ENCODE measurements at regions not wholly inside any gene's neighbourhood (a gene's known extent, or its start where the extent isn't known, plus 50 kb on each side); places are given as distances from the start of the nearest gene placed in this dataset.
A peak's percentile ranks its signal among the peaks of the same experiment; 100 is the strongest.

- H3K4me3 ChIP-seq (ENCODE audit: low read depth, low read length), result no peak overlapping the region
- TF ChIP-seq CTCF (IDR thresholded peaks at IDR 0.05; ENCODE audit: insufficient read depth, low read depth, low read length), result no peak
- peak; percentile 75 for DNase-seq (ENCODE audit: low read depth)
These were observed 241.6 kb upstream of the SALL1 start for GRCh38 chr16:51392521-51393187.

- TF ChIP-seq CTCF (IDR thresholded peaks at IDR 0.05; ENCODE audit: insufficient read depth, low read depth, low read length), result no peak
- no peak for DNase-seq (ENCODE audit: low read depth)
- H3K4me3 ChIP-seq (ENCODE audit: low read depth, low read length), result no peak overlapping the region
These were observed 240.9 kb upstream of the SALL1 start for GRCh38 chr16:51391798-51392511.

GRCh38 chr16:51390877-51391276 lies 239.8 kb upstream of the SALL1 start:
- no peak for TF ChIP-seq CTCF (IDR thresholded peaks at IDR 0.05; ENCODE audit: insufficient read depth, low read depth, low read length)
- H3K4me3 ChIP-seq (ENCODE audit: low read depth, low read length), result no peak overlapping the region
- no peak for DNase-seq (ENCODE audit: low read depth)

GRCh38 chr16:51389881-51390280 lies 238.8 kb upstream of the SALL1 start:
- DNase-seq (ENCODE audit: low read depth), result no peak
- H3K4me3 ChIP-seq (ENCODE audit: low read depth, low read length), result no peak overlapping the region
- TF ChIP-seq CTCF (IDR thresholded peaks at IDR 0.05; ENCODE audit: insufficient read depth, low read depth, low read length), result no peak

GRCh38 chr16:51388516-51388951 lies 237.5 kb upstream of the SALL1 start:
- no peak for TF ChIP-seq CTCF (IDR thresholded peaks at IDR 0.05; ENCODE audit: insufficient read depth, low read depth, low read length)
- DNase-seq (ENCODE audit: low read depth), result no peak
- no peak overlapping the region for H3K4me3 ChIP-seq (ENCODE audit: low read depth, low read length)

GRCh38 chr16:51383909-51384308 lies 232.8 kb upstream of the SALL1 start:
- TF ChIP-seq CTCF (IDR thresholded peaks at IDR 0.05; ENCODE audit: insufficient read depth, low read depth, low read length), result no peak
- no peak overlapping the region for H3K4me3 ChIP-seq (ENCODE audit: low read depth, low read length)
- DNase-seq (ENCODE audit: low read depth), result no peak
